ENCODE measurements at regions not wholly inside any gene's neighbourhood (a gene's known extent, or its start where the extent isn't known, plus 50 kb on each side); places are given as distances from the start of the nearest gene placed in this dataset.

DNA sequence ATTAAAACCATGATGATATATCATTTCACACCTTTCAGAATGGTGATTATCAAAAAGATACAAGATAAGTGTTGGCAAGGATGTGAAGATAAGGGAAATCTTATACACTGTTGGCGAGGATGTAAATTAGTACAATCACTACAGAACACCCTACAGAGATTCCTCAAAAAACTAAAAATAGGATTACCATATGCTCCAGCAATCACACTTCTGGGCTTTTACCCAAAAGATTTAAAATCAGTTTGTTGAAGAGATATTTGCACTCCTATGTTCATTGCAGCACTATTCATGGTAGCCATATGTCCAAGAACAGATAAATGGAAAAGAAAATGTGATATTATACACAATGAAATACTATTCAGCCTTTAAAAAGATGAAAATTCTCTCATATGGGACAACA lies 240.4 kb downstream of the GABRG1 start:
- Mint-ChIP-seq H3K9me3 (peaks cover 49% of the 10 kb centered on the region), H3K27ac (no peak overlapping the region), H3K4me3 (ENCODE audit: low read depth) (no peak overlapping the region), H3K4me1 (ENCODE audit: low read depth) (no peaks in the 10 kb centered on the region), H3K27me3 (ENCODE audit: low read depth) (no peaks in the 10 kb centered on the region), H3K36me3 (ENCODE audit: low read depth) (no peaks in the 10 kb centered on the region)
- no peak for DNase-seq (ENCODE audit: low spot score)
- intact Hi-C loops (cut with micrococcal nuclease) = no loop called here

DNA sequence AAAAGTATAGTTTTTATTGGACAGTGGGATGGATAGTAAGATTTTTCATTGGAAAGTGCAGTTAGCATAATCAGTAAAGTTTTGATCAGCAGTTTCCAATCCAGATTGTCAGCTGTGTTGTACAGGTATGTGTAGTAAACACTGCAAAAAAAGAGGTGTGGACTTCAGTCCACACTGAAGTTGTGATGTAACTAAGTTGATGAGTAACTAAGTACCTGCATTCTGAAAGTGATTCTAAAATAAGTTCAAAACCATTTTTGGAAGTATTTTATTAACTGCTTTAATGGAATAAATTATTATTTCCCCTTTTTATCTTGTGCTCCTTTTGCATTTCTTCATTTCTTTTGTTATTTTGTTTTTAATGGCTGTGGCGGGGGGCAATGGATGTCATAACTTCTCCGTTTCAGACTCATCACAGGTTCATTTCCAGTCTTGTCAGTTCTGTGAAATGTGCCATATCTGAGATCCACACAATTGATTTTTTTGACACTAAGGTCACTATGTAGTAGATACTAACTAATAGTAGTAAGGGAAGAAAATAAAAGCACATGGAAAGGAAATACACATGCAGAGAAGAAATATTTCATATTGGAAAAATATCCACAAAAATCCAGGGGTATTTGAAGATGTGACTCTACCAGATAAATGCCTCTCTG lies 247.5 kb downstream of the GABRG1 start:
- H3K9me3 Mint-ChIP-seq = peaks cover 14% of the 10 kb centered on the region
- intact Hi-C loops (cut with micrococcal nuclease) = no loop called here
- no peak for DNase-seq (ENCODE audit: low spot score)
- no peaks in the 10 kb centered on the region for H3K27me3 Mint-ChIP-seq (ENCODE audit: low read depth)
- no peak overlapping the region for H3K4me3 Mint-ChIP-seq (ENCODE audit: low read depth)
- no peaks in the 10 kb centered on the region for H3K36me3 Mint-ChIP-seq (ENCODE audit: low read depth)
- H3K27ac Mint-ChIP-seq = no peak overlapping the region
- H3K4me1 Mint-ChIP-seq (ENCODE audit: low read depth) = no peaks in the 10 kb centered on the region

DNA sequence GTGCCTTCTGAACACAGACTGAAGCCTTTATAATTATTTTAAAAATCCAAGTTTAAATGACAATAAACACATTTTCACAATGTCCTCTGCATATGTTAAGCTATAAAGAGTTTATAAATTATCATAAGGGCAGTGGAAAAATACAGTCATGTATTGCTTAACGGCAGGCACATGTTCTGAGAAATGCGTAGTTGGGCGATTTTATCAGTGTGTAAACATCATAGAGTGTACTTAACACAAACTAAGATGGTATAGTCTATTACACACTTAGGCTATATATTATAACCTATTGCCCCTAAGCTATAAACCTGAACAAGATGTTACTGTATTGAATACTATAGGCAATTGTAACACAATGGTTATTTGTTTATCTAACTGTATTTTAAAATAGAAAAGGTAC lies 254.7 kb downstream of the GABRG1 start:
- no peak for DNase-seq (ENCODE audit: low spot score)
- no peaks in the 10 kb centered on the region for H3K27me3 Mint-ChIP-seq (ENCODE audit: low read depth)
- no peaks in the 10 kb centered on the region for H3K4me1 Mint-ChIP-seq (ENCODE audit: low read depth)
- intact Hi-C loops (cut with micrococcal nuclease) = no loop called here
- H3K27ac Mint-ChIP-seq = no peak overlapping the region
- no peak overlapping the region for H3K4me3 Mint-ChIP-seq (ENCODE audit: low read depth)
- H3K36me3 Mint-ChIP-seq (ENCODE audit: low read depth) = no peaks in the 10 kb centered on the region
- peaks cover 19% of the 10 kb centered on the region for H3K9me3 Mint-ChIP-seq

DNA sequence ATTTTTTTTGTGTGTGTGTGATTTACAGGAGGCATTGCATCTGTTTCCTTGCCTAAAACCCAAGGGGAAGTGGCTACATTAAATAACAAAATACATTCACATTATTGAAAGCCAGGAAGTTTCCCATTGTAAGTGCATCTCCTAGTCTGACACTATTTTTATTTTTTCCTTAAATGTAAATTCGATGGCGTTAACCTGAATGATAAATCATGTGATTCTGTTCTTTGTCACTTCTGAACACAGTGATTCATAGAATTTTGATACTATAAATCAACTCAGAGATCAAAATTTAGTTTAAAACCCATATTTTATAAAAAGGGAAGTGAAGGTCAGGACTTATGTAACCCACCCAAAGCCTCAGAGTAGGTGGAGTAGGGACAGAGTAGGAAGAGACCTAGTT lies 258.1 kb downstream of the GABRG1 start:
- Mint-ChIP-seq H3K27me3 (ENCODE audit: low read depth) (no peaks in the 10 kb centered on the region), H3K4me1 (ENCODE audit: low read depth) (no peaks in the 10 kb centered on the region)
- intact Hi-C loops (cut with micrococcal nuclease) = no loop called here

DNA sequence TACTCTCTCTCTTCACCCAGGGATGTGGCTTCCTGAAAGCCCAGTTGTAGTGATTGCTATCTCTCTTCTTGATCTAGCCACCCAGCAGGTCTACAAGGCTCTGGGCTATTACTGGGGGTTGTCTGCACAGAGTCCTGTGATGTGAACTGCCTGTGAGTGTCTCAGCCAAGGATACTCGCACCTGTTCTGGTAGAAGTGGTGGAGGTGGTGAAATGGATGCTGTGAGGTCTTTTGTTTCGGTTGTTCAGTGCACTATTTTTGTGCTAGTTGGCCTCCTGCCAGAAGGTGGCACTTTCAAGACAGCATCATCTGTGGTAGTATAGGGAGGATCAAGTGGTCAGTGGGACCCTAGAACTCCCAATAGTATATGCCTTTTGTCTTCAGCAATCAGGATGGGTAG lies 268.0 kb downstream of the GABRG1 start:
- Mint-ChIP-seq H3K36me3 (ENCODE audit: low read depth) (no peaks in the 10 kb centered on the region), H3K27ac (no peak overlapping the region), H3K9me3 (peaks cover 35% of the 10 kb centered on the region), H3K4me1 (ENCODE audit: low read depth) (no peaks in the 10 kb centered on the region), H3K4me3 (ENCODE audit: low read depth) (no peak overlapping the region), H3K27me3 (ENCODE audit: low read depth) (no peaks in the 10 kb centered on the region)
- intact Hi-C loops (cut with micrococcal nuclease) = no loop called here
- no peak for DNase-seq (ENCODE audit: low spot score)

More for the DNA sequence above, 258.1 kb downstream of the GABRG1 start:
- no peak overlapping the region for H3K27ac Mint-ChIP-seq
- H3K36me3 Mint-ChIP-seq (ENCODE audit: low read depth) = no peaks in the 10 kb centered on the region
- H3K9me3 Mint-ChIP-seq = peaks cover 14% of the 10 kb centered on the region
- no peak overlapping the region for H3K4me3 Mint-ChIP-seq (ENCODE audit: low read depth)
- DNase-seq (ENCODE audit: low spot score) = no peak

DNA sequence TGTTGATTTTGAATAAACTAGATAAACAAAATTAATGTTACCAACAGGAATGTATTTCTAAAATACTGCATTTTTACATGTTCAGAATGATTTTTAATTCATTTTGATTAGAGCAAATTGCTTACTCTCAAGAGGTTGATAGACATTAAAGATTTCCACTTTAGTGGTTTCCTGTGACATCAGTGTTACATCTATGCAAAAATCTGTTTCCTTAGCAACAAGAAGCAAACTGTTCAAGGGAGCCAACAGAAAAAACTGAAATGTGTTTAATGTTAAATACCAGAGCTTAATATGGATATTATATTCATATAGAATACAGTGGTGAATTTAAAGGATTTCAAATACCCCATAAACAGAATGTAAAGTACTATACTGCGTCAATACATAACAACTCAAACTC lies 277.8 kb downstream of the GABRG1 start:
- Mint-ChIP-seq H3K36me3 (ENCODE audit: low read depth) (no peaks in the 10 kb centered on the region), H3K4me1 (ENCODE audit: low read depth) (no peaks in the 10 kb centered on the region), H3K27ac (no peak overlapping the region), H3K4me3 (ENCODE audit: low read depth) (no peak overlapping the region), H3K27me3 (ENCODE audit: low read depth) (no peaks in the 10 kb centered on the region), H3K9me3 (peaks cover 26% of the 10 kb centered on the region)
- intact Hi-C loops (cut with micrococcal nuclease) = no loop called here
- no peak for DNase-seq (ENCODE audit: low spot score)

DNA sequence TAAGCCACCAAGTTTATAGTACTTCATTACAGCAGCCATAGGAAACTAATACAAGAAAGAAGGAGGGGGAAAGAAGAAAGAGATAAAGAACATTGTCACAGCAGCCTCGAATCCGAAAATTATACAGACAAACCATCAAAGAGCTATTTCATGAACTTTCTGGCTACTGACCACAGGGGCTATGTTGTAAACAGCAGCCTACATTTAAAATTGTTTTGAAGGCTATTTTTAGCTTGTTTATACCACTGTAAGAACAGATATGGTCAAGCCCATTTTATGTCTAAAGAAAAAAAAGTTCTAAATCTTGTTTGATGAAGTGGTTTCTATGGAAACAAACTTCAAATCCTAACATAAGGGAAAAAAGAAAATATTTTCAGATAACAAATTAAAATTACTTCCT lies 282.1 kb downstream of the GABRG1 start:
- Mint-ChIP-seq H3K36me3 (ENCODE audit: low read depth) (no peaks in the 10 kb centered on the region), H3K9me3 (peaks cover 13% of the 10 kb centered on the region), H3K27ac (no peak overlapping the region), H3K4me1 (ENCODE audit: low read depth) (no peaks in the 10 kb centered on the region), H3K4me3 (ENCODE audit: low read depth) (no peak overlapping the region), H3K27me3 (ENCODE audit: low read depth) (no peaks in the 10 kb centered on the region)
- no peak for DNase-seq (ENCODE audit: low spot score)
- intact Hi-C loops (cut with micrococcal nuclease) = no loop called here

DNA sequence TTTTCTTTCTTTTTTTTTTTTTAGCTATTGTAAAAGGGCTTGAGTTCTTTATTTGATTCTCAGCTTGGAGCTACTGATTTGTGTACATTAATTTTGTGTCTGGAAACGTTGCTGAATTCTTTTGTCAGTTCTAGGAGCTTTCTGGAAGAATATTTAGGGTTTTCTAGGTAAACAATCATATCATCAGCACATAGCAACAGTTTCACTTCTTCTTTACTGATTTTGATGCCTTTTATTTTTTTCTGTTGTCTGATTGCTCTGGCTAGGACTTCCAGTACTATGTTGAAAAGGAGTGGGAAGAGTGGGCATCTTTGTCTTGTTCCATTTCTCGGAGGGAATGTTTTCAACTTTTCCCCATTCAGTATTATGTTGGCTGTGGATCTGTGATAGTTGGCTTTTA lies 292.2 kb downstream of the GABRG1 start:
- peaks cover 53% of the 10 kb centered on the region for H3K9me3 Mint-ChIP-seq
- no peak for DNase-seq (ENCODE audit: low spot score)
- no peak overlapping the region for H3K27ac Mint-ChIP-seq
- intact Hi-C loops (cut with micrococcal nuclease) = no loop called here
- H3K27me3 Mint-ChIP-seq (ENCODE audit: low read depth) = no peaks in the 10 kb centered on the region
- H3K4me3 Mint-ChIP-seq (ENCODE audit: low read depth) = no peak overlapping the region
- H3K4me1 Mint-ChIP-seq (ENCODE audit: low read depth) = no peaks in the 10 kb centered on the region
- no peaks in the 10 kb centered on the region for H3K36me3 Mint-ChIP-seq (ENCODE audit: low read depth)

DNA sequence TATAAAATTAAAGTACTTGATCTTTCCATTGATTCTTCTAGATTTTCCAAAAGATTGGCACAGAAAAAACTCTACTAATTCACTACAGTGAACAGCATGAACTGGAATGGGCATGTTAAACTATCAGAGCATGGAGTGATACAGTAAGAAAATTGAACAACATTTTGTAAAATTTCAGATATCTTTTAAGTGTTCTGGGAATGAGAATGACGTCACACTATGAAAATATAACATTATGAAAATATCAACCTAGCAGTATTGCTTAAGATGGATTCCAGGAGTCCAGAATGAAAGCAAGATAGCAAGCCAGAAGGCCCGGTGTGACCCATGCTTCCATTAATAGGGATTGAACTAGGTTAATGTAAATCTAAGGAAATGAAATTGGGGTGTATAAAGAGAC lies 319.9 kb downstream of the GABRG1 start:
- peaks cover 38% of the 10 kb centered on the region for H3K9me3 Mint-ChIP-seq
- no peak overlapping the region for H3K4me3 Mint-ChIP-seq (ENCODE audit: low read depth)
- H3K27me3 Mint-ChIP-seq (ENCODE audit: low read depth) = no peaks in the 10 kb centered on the region
- no peak for DNase-seq (ENCODE audit: low spot score)
- no peak overlapping the region for H3K27ac Mint-ChIP-seq
- intact Hi-C loops (cut with micrococcal nuclease) = no loop called here
- no peaks in the 10 kb centered on the region for H3K36me3 Mint-ChIP-seq (ENCODE audit: low read depth)
- H3K4me1 Mint-ChIP-seq (ENCODE audit: low read depth) = no peaks in the 10 kb centered on the region

DNA sequence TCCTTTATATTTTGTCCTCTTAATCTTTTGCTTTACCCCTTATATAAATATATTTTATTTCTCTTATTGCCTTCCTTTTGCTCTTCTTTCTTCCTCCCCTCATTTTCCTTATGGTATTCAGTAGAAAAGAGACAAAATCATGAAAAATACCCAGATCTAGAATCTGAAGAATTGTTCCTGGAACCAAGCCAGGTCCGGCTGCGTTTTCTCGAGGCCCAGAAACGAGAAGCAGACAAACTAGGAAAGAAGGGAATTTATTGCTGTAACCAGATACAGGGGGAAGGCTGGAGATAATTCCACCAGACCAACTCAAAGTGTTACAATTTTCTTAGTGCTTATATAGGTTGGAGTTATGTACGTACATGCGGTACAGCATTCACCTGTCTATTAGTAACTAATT lies 328.7 kb downstream of the GABRG1 start:
- Mint-ChIP-seq H3K4me1 (ENCODE audit: low read depth) (no peaks in the 10 kb centered on the region), H3K27ac (no peak overlapping the region), H3K27me3 (ENCODE audit: low read depth) (no peaks in the 10 kb centered on the region), H3K9me3 (peaks cover 17% of the 10 kb centered on the region), H3K36me3 (ENCODE audit: low read depth) (no peaks in the 10 kb centered on the region), H3K4me3 (ENCODE audit: low read depth) (no peak overlapping the region)
- no peak for DNase-seq (ENCODE audit: low spot score)
- intact Hi-C loops (cut with micrococcal nuclease) = no loop called here

DNA sequence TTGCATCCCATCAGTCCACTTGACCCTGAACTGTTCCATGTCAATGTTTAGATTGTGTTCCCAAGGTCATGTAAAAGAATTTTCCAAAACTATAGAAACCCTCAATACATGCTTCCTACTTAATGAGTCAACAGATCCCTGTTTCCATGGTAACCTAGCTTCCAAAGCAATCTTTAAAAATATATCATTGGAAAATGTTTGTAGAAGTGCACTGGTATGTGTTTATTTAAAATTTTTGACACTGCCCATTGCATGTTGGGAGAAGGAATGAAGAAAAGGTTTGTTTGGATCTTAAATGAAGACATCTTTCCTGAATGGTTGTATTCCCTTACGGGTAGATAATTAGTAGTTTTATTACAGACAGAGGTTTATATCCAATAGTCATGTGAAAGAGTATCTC lies 345.3 kb downstream of the GABRG1 start:
- Mint-ChIP-seq H3K27ac (no peak overlapping the region), H3K4me3 (ENCODE audit: low read depth) (no peak overlapping the region), H3K9me3 (peaks cover 22% of the 10 kb centered on the region), H3K4me1 (ENCODE audit: low read depth) (no peaks in the 10 kb centered on the region), H3K36me3 (ENCODE audit: low read depth) (no peaks in the 10 kb centered on the region), H3K27me3 (ENCODE audit: low read depth) (no peaks in the 10 kb centered on the region)
- intact Hi-C loops (cut with micrococcal nuclease) = no loop called here
- DNase-seq (ENCODE audit: low spot score) = no peak

DNA sequence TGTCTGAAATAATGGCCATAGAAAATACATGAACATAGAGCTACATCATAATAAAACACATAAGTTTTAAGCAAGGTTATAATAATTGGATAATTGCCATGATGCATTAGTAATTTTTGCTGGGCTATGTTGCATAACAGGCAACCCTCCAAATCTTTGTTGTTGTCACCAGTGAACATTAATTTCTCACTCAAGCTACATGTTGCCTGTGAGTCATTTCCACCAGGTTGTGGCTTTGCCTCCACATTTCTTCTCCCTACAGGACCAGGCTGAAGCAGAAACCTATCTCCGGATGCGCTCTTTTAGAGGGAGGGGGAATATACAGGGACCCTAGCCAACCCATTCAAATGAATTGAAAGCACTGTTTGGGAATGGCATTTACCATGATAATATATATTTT lies 347.7 kb downstream of the GABRG1 start:
- intact Hi-C loops (cut with micrococcal nuclease) = no loop called here
- Mint-ChIP-seq H3K27me3 (ENCODE audit: low read depth) (no peaks in the 10 kb centered on the region), H3K4me3 (ENCODE audit: low read depth) (no peak overlapping the region), H3K4me1 (ENCODE audit: low read depth) (no peaks in the 10 kb centered on the region), H3K36me3 (ENCODE audit: low read depth) (no peaks in the 10 kb centered on the region), H3K9me3 (peaks cover 22% of the 10 kb centered on the region), H3K27ac (no peak overlapping the region)
- DNase-seq (ENCODE audit: low spot score) = no peak

DNA sequence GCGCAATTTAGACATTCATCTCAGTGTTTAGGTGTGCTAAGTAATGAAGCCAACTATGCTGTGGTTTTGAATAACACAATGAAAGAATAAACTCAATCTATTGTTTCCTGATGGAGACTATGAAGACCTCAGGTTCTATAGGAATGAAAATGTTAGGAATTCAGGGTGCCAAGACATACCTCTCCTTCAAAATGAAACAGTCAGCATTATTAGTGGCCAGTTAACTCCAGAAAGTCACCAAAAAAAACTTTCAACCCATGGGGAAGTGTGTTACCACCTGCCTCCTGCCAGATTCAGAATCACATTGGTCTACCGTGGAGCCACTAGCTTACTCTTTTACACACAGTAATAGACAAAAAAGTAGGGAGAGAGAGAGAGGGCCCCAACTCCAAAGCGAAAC lies 352.9 kb downstream of the GABRG1 start:
- no peaks in the 10 kb centered on the region for H3K36me3 Mint-ChIP-seq (ENCODE audit: low read depth)
- no peaks in the 10 kb centered on the region for H3K4me1 Mint-ChIP-seq (ENCODE audit: low read depth)
- H3K27me3 Mint-ChIP-seq (ENCODE audit: low read depth) = no peaks in the 10 kb centered on the region
- H3K4me3 Mint-ChIP-seq (ENCODE audit: low read depth) = no peak overlapping the region
- intact Hi-C loops (cut with micrococcal nuclease) = no loop called here
- peaks cover 14% of the 10 kb centered on the region for H3K9me3 Mint-ChIP-seq
- H3K27ac Mint-ChIP-seq = no peak overlapping the region
- DNase-seq (ENCODE audit: low spot score) = no peak

DNA sequence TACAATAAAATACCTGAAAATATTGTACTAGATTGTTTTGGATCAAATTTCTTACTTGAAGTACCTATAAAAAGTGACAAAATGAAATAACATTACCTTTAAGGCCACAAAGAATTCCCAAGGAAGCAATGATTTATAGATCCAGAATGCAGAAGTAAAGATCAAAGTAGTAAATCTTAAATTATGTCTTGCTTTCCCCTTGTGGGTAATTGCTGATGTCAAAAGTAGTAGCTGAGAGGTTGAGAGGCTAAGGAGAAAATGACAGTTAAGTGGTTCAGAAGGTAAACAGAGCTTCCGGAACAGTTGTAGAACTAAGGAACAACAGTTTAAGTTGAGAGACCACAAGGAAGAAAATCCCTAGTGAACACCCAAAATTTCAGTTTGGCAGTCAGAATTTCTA lies 358.3 kb downstream of the GABRG1 start:
- H3K4me3 Mint-ChIP-seq (ENCODE audit: low read depth) = no peak overlapping the region
- peaks cover 41% of the 10 kb centered on the region for H3K9me3 Mint-ChIP-seq
- H3K27ac Mint-ChIP-seq = no peak overlapping the region
- no peaks in the 10 kb centered on the region for H3K27me3 Mint-ChIP-seq (ENCODE audit: low read depth)
- H3K4me1 Mint-ChIP-seq (ENCODE audit: low read depth) = no peaks in the 10 kb centered on the region
- no peaks in the 10 kb centered on the region for H3K36me3 Mint-ChIP-seq (ENCODE audit: low read depth)
- DNase-seq (ENCODE audit: low spot score) = no peak
- intact Hi-C loops (cut with micrococcal nuclease) = no loop called here

Measured in activated T-helper 2 cell treated with anti-CD3 and anti-CD28 coated beads, Interferon-gamma antibody, Interleukin-2, Interleukin-4, amounts not matched to agents 10 μg/mL and 5 μg/mL and 100 μg/mL, durations not matched to agents 14 hours and 24 hours and 36 hours (primary cell).